SJCRH30 (cell line): ENCODE measurements at regions not wholly inside any gene's neighbourhood (a gene's known extent, or its start where the extent isn't known, plus 50 kb on each side); places are given as distances from the start of the nearest gene placed in this dataset.

Source experiments
- DNase-seq, 2 experiments: peaks; one replicate each; pipeline ENCODE4 v3.0.0-alpha.2; 2015 to 2020
- H3K27ac ChIP-seq: fragments of 250-450 bp; sonication (Bioruptor Pico); 2 replicates; pipeline ENCODE4 v1.5.1; 2020; ENCODE audit warnings: mild to moderate bottlenecking, moderate library complexity
- H3K27me3 ChIP-seq: fragments of 250-450 bp; sonication (Bioruptor Pico); 2 replicates; pipeline ENCODE4 v1.5.1; 2020; ENCODE audit warnings: mild to moderate bottlenecking, moderate library complexity
- H3K36me3 ChIP-seq: fragments of 250-450 bp; sonication (Bioruptor Pico); 2 replicates; pipeline ENCODE4 v1.5.1; 2020; ENCODE audit warnings: mild to moderate bottlenecking, moderate library complexity
- H3K4me1 ChIP-seq: fragments of 250-450 bp; sonication (Bioruptor Pico); 2 replicates; pipeline ENCODE4 v1.5.1; 2020; ENCODE audit warnings: mild to moderate bottlenecking, moderate library complexity
- H3K4me3 ChIP-seq: fragments of 250-450 bp; sonication (Bioruptor Pico); 2 replicates; pipeline ENCODE4 v1.5.1; 2020; ENCODE audit warnings: mild to moderate bottlenecking, moderate library complexity
- H3K9me3 ChIP-seq: fragments of 250-450 bp; sonication (Bioruptor Pico); replicated peaks from 2 replicates; pipeline ENCODE4 v1.5.1; 2020; ENCODE audit warnings: mild to moderate bottlenecking, moderate library complexity

DNA sequence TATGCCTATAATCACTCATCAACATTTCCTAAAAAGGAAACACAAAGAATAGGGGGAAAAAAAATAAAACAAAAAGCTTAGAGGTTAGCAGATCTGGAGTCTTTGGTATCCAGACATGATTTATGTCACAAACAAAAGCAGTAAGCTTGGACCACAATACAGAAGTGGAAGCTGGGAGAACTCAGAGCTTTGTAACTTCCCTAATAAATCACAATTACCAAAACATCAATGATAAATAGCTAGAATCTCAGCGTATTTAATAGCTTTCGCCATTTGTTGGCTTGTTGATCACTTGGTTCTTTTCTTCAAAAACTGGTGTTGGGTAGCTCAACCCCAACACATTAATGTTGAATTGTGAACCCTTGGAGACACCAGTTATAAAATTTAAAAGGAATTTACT is 392.5 kb downstream of the IRS1 start:
- Histone ChIP-seq H3K4me3 (no peak overlapping the region), H3K36me3 (no peaks in the 10 kb centered on the region), H3K27me3 (no peaks in the 10 kb centered on the region), H3K4me1 (peaks cover 10% of the 10 kb centered on the region; the same call in 1 of the 2 replicates), H3K9me3 (no peaks in the 10 kb centered on the region; the same call in 1 of the 2 replicates), H3K27ac (no peak overlapping the region)
- DNase-seq: no peak

DNA sequence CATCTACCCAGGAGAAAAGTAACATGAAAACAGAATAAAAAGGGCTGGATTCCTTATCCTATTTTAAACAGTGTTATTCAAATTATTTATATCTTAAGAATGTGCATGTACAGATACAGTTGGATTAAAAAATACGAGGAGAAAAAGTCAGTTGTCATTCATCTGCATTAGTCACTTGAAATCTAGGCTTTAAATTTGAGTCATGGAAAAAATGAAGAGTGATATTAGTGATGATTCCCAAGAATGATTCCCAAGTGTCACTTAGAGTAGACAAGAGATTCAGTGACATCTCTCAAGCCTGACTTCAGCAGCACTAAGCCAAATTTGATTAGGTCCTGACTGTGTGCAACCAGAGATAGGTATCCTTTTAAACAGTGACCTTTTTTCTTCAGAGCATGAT is 394.2 kb downstream of the IRS1 start:
- no peak overlapping the region for H3K27ac ChIP-seq
- no peaks in the 10 kb centered on the region; the same call in 1 of the 2 replicates for H3K9me3 ChIP-seq

DNA sequence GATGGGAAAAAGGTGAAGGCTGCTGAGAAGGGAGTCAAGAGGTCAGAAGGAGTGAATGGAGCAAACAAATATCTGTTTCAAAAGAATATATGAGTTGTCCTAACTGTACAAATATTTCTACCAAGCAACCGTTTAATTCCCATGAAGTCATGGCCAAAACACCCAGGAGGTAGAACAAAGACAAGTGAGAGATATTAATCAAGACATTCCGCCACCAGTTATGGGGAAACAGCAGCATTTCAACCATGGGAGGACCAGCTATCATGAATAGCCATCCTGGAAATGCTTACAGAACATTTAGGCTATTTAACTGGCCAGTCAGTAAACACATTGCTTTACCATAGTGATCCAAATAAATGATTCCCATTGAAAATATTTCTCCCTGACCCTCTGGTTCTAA is 396.3 kb downstream of the IRS1 start:
- no peak overlapping the region for H3K27ac ChIP-seq
- no peaks in the 10 kb centered on the region for H3K27me3 ChIP-seq
- H3K36me3 ChIP-seq: no peaks in the 10 kb centered on the region
- H3K4me3 ChIP-seq: no peak overlapping the region
- no peaks in the 10 kb centered on the region; the same call in 1 of the 2 replicates for H3K9me3 ChIP-seq
- H3K4me1 ChIP-seq: peaks cover 2% of the 10 kb centered on the region; the same call in 1 of the 2 replicates
- no peak for DNase-seq

More for the DNA sequence above, 394.2 kb downstream of the IRS1 start:
- Histone ChIP-seq H3K4me3 (no peak overlapping the region), H3K27me3 (no peaks in the 10 kb centered on the region), H3K36me3 (no peaks in the 10 kb centered on the region), H3K4me1 (peaks cover 2% of the 10 kb centered on the region; the same call in 1 of the 2 replicates)
- no peak for DNase-seq

DNA sequence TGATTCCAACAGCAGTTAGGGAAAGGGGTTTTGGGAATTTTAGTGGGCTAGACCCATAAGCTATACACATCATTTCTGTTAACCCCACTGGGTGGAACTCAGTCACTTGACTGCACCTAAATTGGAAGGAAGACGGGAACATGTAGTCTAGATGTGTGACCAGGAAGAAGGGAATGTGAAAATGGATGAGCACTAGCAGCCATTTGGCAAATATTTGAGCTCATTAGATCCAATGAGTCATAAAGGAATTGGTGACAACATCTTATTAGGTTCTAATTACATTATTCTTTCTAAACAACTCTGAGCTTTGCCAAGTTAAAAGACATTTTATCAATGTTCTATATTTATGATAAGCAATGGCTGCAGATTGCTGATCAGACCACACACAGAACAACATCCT is 400.6 kb downstream of the IRS1 start:
- H3K36me3 ChIP-seq: no peaks in the 10 kb centered on the region
- H3K9me3 ChIP-seq: no peaks in the 10 kb centered on the region
- H3K27ac ChIP-seq: no peak overlapping the region
- no peak overlapping the region for H3K4me3 ChIP-seq
- no peak for DNase-seq
- H3K4me1 ChIP-seq: peaks cover 2% of the 10 kb centered on the region; the same call in 1 of the 2 replicates
- H3K27me3 ChIP-seq: no peaks in the 10 kb centered on the region

DNA sequence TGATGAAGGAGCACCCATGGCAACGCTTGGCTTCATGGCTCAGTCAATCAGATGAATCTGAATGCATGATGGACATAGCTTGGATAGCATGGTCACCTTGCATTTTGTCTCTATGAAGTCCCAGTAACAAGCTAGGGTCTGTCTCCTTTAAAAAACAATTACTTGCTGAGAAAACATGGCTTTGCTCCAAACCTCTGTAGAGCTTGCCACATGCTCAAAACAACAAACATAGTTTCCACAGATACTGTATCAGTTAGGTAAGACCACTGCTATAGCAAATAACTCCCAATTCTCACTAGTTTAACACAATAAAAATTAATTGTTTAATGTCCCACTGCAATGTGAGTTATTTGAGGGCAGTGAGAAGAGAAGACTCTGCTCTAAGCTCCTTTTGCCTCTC is 401.0 kb downstream of the IRS1 start:
- Histone ChIP-seq H3K4me1 (peaks cover 2% of the 10 kb centered on the region; the same call in 1 of the 2 replicates), H3K36me3 (no peaks in the 10 kb centered on the region), H3K4me3 (no peak overlapping the region), H3K27me3 (no peaks in the 10 kb centered on the region), H3K9me3 (no peaks in the 10 kb centered on the region), H3K27ac (no peak overlapping the region)
- DNase-seq: no peak

DNA sequence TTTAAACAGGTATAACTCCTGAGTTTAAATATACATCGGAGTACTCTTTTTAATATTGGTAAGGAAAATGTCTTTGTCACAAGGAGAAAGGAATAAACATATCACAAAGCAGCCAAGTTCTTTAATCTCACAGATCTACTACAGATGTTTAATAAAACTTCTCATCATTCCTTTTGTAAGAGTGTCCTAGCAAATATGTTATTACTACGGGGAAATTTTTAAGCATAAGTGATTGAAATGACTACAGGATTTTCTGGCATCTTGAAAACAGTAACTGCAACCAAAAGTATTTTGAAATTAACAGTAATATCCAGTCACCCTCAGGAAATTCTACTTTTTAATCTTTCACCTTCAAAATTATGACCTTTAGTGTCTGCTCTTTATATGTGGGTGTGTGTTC is 403.1 kb downstream of the IRS1 start:
- Histone ChIP-seq H3K9me3 (no peaks in the 10 kb centered on the region), H3K4me3 (no peak overlapping the region), H3K27ac (no peak overlapping the region), H3K36me3 (no peaks in the 10 kb centered on the region), H3K4me1 (no peaks in the 10 kb centered on the region), H3K27me3 (no peaks in the 10 kb centered on the region)
- no peak for DNase-seq

DNA sequence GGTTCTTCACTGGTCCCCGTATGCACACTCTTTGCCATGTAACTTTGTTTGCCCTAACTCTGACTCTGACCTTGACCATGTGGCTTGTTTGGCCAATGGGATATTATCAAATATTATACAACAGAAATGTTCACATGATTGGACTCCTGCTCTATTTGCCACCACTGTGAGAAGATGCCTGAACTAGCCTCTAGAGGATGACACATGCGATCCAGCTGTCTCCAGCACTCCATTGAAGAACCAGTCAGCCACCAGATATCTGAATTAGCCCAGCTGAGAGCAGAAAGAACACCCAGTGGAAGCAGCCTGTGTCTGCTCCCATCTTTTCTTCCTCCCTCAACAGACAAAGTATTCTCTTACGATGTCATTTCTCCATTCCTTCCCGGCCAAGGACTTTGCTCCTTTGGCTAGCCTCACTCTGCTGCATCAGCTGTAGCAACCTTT is 412.1 kb downstream of the IRS1 start:
- Histone ChIP-seq H3K36me3 (no peaks in the 10 kb centered on the region), H3K9me3 (no peaks in the 10 kb centered on the region), H3K27me3 (no peaks in the 10 kb centered on the region), H3K4me1 (no peaks in the 10 kb centered on the region), H3K27ac (no peak overlapping the region), H3K4me3 (no peak overlapping the region)
- peak; percentile 27 to 42 for DNase-seq

DNA sequence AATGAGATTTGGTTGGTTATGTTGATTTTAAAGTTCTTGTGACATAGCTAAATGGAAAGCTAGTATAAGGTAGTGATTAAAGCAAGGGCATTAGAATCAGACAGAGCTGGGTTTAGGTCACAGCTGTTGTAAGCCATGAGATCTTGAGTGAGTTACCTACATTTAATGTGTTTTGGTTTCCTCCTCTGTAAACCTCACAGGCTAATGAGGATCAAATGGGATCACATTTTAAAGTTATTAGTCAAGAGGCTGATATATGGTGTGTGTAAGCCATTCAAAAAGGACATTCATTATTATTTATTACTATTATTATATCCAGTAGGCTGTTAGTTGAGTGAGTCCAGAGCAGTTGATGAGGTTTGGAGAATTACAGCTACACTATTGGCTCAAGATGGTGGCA is 416.2 kb downstream of the IRS1 start:
- Histone ChIP-seq H3K9me3 (no peaks in the 10 kb centered on the region), H3K27me3 (no peaks in the 10 kb centered on the region), H3K36me3 (no peaks in the 10 kb centered on the region), H3K4me3 (no peak overlapping the region), H3K27ac (no peak overlapping the region), H3K4me1 (no peaks in the 10 kb centered on the region)
- no peak for DNase-seq

DNA sequence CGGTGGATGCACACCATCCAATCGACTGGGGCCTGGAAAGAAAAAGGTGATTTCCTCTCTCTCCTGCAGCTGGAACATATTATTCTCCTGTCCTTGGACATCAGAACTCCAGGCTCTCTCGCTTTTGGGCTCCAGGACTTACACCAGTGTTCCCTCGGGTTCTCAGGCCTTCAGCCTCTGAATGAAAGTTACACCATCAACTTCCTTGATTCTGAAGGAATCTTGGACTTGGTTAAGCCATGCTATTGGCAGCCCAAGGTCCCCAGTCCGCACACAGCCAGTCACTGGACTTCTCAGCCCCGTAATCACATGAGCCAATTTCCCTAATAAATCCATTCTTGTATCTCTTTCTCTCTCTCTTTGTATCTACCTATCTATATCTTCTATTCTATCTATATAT is 418.9 kb downstream of the IRS1 start:
- Histone ChIP-seq H3K4me3 (no peak overlapping the region), H3K27ac (no peak overlapping the region)

DNA sequence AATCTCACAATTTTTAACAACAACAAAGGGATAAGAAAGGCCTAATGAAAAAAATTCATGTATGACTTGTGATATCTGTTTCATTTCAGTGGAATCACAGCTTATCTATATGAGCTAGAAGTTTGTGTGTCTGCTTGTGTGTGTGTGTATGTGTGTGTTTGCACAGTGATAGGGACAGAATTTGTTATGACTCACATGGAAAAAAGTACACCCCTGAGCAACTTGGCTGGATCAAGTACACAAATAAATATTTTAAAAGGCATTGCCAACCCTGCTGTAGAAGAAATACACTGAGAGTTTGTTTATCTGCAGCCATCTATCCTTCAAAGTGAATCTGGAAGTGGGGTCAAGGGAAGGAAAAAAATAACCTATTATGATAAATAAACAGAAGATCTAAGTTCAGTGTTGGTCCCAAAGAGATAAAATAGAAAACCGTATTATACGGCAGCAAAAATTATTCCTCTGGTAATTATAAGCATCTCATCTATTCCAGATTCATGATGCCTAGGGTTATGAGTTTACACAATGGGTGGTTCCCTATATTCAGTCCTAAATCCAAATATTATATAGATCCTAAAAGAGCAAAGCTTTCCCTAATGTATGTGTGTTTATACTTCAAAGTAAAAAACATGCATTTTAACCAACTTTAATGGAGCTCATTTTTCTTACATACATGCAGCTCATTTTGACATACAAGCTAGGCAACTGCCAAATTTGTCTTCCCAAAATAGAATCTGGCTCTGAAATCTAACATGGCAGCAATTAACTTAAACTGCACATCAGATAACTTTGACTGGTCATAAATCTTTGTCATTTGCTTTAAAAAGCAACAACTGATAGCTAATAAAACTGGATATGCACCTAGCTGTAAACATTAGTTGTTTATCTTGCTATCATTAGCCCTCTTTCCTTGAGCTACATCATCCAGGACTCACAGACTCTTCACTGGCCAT is 420.6 kb downstream of the IRS1 start:
- DNase-seq: no peak

More for the DNA sequence above, 418.9 kb downstream of the IRS1 start:
- no peak for DNase-seq
- H3K36me3 ChIP-seq: no peaks in the 10 kb centered on the region
- H3K27me3 ChIP-seq: no peaks in the 10 kb centered on the region
- no peaks in the 10 kb centered on the region for H3K4me1 ChIP-seq
- no peaks in the 10 kb centered on the region for H3K9me3 ChIP-seq

DNA sequence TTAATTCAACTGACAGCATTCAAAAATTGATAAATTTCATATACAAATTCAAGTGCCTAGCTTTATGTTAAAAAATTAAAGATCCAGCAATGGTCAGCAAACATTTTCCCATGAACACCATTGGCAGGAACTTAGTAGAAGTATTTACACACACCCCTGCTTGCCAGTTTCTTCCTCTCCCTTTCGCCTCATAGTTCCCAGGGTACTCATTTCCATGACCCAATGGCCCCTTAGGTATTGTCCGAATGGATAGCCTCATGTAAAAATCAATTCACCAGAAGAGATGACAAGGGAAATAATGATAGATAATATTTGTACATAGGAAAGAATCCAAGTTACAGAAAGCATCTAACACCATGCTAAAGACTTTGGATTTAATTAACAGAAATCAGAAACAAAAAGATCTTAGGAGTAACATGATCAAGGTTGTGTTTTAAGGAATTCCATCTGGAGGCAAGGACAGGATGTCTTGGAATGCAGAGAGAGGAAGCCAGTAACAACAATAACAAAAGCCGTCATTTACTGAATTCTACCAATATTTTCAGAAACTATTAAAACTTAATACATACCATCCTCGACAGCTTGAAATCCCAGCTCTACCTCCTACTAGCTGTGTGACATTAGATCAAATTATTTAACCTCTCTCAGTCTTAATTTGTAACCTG is 423.0 kb downstream of the IRS1 start:
- no peak for DNase-seq
- no peaks in the 10 kb centered on the region for H3K4me1 ChIP-seq
- no peak overlapping the region for H3K4me3 ChIP-seq
- no peaks in the 10 kb centered on the region for H3K36me3 ChIP-seq
- H3K9me3 ChIP-seq: no peaks in the 10 kb centered on the region
- no peaks in the 10 kb centered on the region for H3K27me3 ChIP-seq
- H3K27ac ChIP-seq: no peak overlapping the region

More for the DNA sequence above, 420.6 kb downstream of the IRS1 start:
- H3K27me3 ChIP-seq: no peaks in the 10 kb centered on the region
- H3K9me3 ChIP-seq: no peaks in the 10 kb centered on the region
- no peaks in the 10 kb centered on the region for H3K36me3 ChIP-seq
- no peaks in the 10 kb centered on the region for H3K4me1 ChIP-seq
- H3K27ac ChIP-seq: no peak overlapping the region
- no peak overlapping the region for H3K4me3 ChIP-seq

DNA sequence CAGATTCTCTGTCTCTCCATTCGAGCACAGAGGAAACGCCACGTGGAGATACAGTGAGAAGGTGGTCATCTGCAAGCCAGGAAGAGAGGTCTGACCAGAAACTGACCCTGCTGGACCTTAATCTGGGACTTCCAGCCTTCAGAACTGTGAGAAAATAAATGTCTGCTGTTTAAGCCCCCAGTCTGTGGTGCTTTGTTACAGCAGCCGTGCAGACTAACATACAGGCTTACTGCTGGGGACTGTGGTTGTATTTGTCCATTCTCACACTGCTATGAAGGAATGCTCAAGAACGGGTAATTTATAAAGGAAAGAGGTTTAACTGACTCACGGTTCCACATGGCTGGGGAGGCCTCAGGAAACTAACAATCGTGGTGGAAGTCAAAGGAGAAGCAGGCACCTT is 432.7 kb downstream of the IRS1 start:
- Histone ChIP-seq H3K9me3 (no peaks in the 10 kb centered on the region), H3K27ac (no peak overlapping the region), H3K27me3 (no peaks in the 10 kb centered on the region), H3K4me1 (peaks cover 16% of the 10 kb centered on the region), H3K36me3 (no peaks in the 10 kb centered on the region), H3K4me3 (no peak overlapping the region)
- no peak for DNase-seq

DNA sequence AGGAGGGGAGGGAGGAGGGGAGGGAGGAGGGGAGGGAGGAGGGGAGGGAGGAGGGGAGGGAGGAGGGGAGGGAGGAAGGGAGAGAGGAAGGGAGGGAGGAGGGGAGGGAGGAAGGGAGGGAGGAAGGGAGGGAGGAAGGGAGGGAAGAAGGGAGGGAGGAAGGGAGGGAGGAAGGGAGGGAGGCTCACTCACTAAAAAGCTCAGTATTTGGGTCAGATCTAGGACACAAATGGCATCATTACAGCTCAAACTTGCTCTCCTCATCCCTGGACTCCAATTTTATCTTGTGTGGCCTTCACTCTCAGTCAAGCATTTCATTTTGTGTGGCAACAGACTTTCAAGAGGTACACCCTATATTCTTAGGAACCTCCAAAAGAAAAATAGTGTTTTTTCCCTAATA is 435.4 kb downstream of the IRS1 start:
- Histone ChIP-seq H3K36me3 (no peaks in the 10 kb centered on the region), H3K4me3 (no peak overlapping the region), H3K27me3 (no peaks in the 10 kb centered on the region), H3K4me1 (peaks cover 5% of the 10 kb centered on the region), H3K27ac (no peak overlapping the region), H3K9me3 (no peaks in the 10 kb centered on the region; the same call in 1 of the 2 replicates)
- DNase-seq: no peak

DNA sequence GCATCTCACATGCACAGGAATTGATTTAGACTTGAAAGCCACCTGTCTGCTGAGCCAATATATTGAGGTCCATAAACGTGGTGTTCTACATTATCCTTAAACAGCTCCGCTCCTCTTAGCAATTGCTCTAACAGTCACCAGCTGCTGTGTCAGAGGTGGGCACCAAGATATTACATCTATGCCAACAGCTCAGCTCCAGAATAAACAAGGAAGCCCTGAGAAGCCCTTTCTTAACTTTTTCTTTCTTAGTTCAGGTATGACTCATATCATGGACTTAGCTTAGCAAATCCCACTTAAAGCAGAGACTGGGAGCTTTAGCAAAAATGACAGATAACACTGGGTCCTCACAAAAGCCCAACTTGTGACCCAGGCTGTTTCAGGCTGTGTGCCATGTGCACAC is 436.6 kb downstream of the IRS1 start:
- no peak overlapping the region for H3K27ac ChIP-seq
- H3K27me3 ChIP-seq: no peaks in the 10 kb centered on the region
- DNase-seq: no peak
- peaks cover 4% of the 10 kb centered on the region; the same call in 1 of the 2 replicates for H3K4me1 ChIP-seq
- H3K9me3 ChIP-seq: no peaks in the 10 kb centered on the region; the same call in 1 of the 2 replicates
- no peaks in the 10 kb centered on the region for H3K36me3 ChIP-seq
- no peak overlapping the region for H3K4me3 ChIP-seq

DNA sequence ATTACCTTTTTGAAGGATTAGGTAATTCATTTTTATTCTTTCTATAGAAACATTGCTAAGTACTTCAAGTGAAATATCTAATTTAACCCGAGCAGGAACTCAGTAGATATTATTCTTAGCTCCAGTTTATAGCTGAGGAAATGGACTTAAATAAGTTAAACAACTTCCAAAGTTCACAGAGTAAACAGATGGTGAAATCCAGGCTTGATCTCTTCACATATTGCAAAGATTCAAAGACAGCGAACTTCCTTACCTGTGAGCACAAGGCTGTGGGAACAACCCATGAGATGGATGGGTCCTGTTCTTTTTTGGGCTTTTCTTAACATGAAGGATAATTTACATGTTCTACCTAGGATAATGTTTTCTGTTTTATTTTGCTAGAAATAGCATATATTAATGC is 439.0 kb downstream of the IRS1 start:
- Histone ChIP-seq H3K4me1 (peaks cover 4% of the 10 kb centered on the region; the same call in 1 of the 2 replicates), H3K9me3 (no peaks in the 10 kb centered on the region; the same call in 1 of the 2 replicates), H3K27ac (no peak overlapping the region), H3K36me3 (no peaks in the 10 kb centered on the region), H3K4me3 (no peak overlapping the region), H3K27me3 (no peaks in the 10 kb centered on the region)
- DNase-seq: no peak
